Glomerular endothelial cell (primary cell): ENCODE measurements at regions not wholly inside any gene's neighbourhood (a gene's known extent, or its start where the extent isn't known, plus 50 kb on each side); places are given as distances from the start of the nearest gene placed in this dataset.
"Not testable (repeated sequence)": the region's sequence is repeated elsewhere in the genome, so short reads cannot be mapped to it uniquely, and the experiment has no call there.

Experiments
- DNase-seq: peaks from one replicate; pipeline ENCODE4 v3.0.0-alpha.2; 2011; ENCODE audit warnings: low read depth, low spot score; ENCODE audit errors: extremely low read depth

DNA sequence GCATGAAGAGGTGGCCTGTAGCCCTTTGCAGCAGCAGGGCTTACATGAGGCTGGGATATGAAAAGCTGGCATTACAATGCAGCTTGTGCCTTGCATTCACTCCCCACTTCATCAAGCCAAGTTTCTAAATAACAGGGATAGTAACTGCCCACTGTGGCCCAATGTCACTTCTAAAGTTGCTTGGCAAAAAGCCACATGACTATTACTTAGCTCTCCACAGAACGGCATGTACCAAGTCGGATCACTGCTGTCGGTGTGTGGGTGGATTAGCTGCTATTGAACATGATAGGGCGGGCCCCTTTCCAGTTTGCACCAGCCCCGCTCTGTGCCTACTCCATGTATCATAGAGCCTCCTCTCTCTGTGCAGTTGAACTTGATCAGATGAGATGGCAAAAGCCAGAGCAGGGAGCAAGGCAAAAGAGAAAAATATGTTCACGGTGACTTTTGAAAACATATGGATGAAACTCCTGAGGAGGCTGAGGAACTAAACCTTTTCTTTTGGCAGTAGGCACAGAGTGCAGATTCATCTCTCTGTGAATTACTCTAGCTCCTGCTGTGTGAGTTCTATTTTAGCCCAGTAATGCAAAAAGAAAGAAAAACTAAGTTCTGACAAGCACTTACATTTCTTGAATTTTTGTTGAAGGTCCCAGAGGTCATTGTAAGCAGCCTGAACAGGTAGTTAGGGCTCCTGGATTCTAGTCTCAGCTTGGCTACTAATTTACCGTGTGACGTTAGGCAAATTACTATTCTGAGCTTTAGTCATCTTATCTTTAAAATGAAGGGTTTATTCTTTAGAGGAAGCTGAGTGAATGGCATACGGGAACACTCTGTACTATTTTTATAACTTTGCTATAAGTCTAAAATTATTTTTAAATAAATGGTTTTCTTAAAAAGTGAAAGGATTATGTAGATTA, 125.6 kb upstream of the NBPF9 start:
- not testable (repeated sequence) for DNase-seq

DNA sequence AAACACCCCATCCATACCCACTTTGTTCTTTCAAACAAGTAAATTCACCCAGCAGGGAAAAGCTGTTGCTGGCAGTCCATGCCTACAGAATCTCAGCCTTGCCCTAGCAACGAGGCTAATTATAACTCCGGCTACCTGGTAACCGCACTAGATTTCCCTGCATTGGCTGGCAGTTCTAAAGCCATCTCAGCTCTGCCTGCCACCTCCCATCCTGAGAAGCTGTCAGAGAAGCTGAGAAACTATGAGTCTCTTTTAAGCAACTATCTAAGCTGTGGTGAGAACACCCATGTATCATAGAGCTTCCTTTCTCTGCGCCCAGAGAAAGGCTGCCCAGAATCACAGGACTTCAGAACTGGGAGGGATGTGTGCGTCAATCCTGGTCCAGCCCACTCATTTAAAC, 126.5 kb upstream of the NBPF9 start:
- not testable (repeated sequence) for DNase-seq

DNA sequence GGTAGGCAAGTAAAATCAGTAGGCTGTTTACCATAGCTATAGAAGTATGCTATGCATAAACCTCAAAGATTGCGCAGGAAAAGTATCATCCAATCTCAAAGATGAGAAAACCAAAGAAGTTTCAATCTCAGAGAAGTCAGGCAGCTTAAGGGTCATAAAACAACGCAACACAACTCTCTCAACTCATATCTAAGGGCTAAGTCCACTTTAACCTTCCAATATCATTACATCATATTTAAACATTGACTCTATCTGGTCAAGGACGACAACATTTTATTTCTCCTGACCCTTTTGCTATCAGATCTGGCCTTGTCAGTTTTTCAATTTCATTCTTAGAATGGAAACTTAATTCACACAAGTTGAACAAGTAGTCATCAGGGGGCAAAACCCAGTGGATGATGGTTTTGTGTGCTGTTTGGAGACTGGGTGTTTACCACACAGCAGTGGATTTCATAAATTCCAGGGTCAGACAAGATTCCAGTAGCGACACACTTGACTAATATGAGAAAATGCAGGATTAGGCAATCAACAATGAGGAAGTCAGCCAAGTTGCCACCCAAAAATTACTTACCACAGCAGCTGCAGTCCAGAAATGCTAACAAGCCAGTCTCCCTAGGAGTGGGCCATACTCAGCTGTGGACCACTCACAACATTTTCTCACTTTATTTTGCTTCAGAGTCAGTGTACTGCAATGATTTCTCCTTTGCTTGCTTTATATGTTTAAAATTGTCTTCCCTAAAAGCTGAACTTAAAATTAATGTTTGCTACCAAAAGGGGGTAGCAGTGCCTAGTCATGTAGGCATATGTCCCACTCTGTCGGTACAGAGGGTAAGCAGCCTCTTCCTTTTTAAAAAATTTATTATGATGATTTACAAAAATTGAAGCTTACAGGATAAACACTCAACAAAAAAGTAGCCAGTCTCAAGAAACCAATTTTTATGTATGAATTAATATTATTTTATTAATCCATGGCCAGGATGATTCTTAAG, 131.9 kb upstream of the NBPF9 start:
- DNase-seq = not testable (repeated sequence)

DNA sequence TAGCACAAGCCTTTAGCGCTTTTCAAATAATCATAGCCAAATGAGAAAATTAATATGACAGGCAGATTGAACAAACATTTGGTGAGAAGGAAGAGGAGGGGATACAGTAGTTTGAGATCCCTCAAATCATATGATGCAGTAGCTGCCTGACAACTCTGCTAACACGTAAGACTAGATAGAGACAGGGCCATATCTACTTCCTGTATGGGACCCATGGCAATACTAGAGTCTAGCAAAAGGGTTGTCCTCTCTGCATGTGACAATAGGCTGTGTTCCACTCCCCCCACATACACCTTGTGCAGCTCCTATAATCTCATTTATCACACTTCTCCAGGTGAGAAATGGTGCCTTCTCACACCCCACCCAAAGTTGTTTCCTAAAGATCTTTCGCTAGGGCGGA, 134.2 kb upstream of the NBPF9 start:
- not testable (repeated sequence) for DNase-seq

DNA sequence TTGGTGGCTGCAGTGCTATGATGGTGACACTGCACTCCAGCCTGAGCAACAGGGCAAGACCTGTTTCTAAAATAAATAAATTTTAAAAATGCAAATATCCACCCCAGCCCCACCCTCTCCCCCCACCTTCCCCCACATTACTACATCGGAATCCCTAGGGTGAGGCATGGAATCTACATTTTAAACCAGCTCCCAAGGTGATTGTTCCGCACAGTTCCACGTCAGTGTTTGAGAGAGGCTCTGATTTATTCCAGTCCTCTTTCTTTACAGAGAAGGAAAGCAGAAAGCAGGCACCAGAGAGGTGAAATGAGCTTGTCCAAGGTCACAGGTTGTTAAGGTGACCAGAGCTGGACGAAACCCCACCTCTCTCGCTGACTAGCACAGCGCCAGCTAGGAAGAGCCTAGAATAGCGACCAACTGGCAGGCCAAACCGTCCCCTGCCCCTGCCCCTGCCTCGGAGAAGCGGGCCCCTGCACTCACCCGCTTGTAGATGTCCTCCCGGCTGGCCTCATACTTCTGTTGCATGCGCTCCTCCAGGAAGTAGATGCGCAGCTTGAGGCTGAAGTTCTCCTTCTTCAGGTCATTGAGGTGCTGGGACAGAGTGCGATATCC, 136.7 kb upstream of the NBPF9 start:
- DNase-seq = not testable (repeated sequence)

DNA sequence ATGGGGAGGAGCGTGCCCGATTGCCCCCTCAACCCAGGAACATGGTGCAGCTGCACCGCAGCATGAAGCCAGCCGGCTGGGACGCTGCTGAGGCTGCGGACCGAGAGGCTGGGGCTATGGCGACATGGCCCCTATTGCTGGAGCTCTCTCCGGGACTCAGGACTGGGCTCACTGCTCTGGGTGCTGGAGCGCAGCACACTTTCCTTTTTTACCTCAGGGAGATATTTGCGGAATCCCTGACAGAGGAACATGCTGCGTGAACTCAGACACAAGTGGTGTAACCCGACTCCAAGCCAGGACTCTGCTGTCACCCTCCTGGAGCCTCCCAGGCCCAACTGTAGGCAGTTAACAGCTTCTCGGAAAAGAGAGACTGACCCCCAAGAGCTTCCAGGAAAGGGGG, 137.2 kb upstream of the NBPF9 start:
- DNase-seq = not testable (repeated sequence)

DNA sequence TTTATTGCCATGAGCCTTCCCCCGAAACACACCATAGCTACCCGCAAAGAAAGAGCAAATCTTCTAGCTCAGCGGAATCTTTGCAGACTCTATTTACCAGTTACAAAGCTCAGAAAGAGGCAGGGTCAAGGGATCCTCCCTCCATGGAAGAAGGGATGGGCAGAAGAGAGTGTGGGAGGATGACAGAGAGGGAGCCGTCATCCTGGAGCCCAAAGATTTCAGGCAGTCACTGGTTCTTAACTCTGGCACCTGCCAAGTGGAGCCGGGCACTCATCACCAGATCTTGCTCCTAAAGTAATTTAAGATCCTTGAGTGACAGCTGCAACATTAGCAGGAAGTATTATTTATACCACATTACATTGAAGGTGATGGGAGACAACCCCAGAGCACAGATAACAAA, 137.9 kb upstream of the NBPF9 start:
- not testable (repeated sequence) for DNase-seq

- DNase-seq = not testable (repeated sequence)
Measured at GRCh38 chr1:149243572-149243971, 140.2 kb upstream of the NBPF9 start.

DNA sequence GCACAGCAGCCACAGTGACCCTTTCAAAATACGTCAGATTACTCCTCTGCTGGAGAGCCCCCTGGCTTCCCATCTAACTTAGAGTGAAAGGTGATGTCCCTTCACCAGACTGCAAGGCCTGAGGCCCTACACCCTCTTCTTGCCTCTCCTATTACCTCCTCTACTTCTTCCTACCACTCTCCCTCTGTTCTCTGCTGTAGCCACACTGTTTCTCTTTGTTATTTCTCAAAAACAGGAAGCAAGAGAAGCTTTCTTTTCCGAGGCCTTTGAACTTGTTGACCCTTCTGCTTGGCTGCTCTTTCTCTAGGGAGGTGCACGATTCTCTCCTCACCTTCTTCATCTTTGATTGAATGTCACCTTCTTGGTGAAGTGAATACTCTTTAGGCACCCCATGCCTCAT, 141.3 kb upstream of the NBPF9 start:
- not testable (repeated sequence) for DNase-seq

GRCh38 chr1:149246212-149246611, 142.9 kb upstream of the NBPF9 start:
- DNase-seq = not testable (repeated sequence)

GRCh38 chr1:149248610-149249009, 145.3 kb upstream of the NBPF9 start:
- not testable (repeated sequence) for DNase-seq

GRCh38 chr1:149249850-149250467, 146.6 kb upstream of the NBPF9 start:
- DNase-seq = not testable (repeated sequence)

GRCh38 chr1:149254894-149255847, 151.8 kb upstream of the NBPF9 start:
- not testable (repeated sequence) for DNase-seq

- not testable (repeated sequence) for DNase-seq
Measured at GRCh38 chr1:149260284-149260683, 156.9 kb upstream of the NBPF9 start.

DNA sequence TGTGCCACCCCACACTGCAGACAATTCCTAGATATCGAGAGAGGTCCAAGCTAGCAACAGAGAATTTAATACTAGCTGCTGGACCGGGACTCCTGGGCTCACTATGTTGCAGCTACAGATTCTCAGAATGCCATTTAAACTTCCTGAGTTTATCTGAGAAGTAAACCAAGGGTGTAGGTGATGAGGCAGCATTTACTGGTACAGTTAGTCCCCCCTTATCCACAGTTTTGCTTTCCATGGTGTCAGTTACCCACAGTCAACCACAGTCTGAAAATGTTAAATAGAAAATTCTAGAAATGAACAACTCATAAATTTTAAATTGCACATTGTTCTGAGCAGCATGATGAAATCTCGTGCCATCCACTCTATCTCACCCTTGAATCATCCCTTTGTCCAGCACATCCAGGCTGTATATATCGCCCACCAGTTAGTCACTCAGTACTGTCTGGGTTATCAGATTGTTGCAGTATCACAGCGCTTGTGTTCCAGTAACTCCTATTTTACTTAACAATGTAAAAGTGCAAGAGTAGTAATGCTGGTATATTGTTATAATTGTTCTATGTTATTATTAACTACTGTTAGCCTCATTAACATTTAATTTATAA, 157.5 kb upstream of the NBPF9 start:
- DNase-seq = not testable (repeated sequence)

- not testable (repeated sequence) for DNase-seq
Measured at GRCh38 chr1:149267287-149267686, 163.9 kb upstream of the NBPF9 start.

- DNase-seq = not testable (repeated sequence)
Measured at GRCh38 chr1:149269001-149269702, 165.8 kb upstream of the NBPF9 start.

- not testable (repeated sequence) for DNase-seq
Measured at GRCh38 chr1:149269833-149270232, 166.5 kb upstream of the NBPF9 start.
